PC-9 (cell line): ENCODE measurements at regions not wholly inside any gene's neighbourhood (a gene's known extent, or its start where the extent isn't known, plus 50 kb on each side); places are given as distances from the start of the nearest gene placed in this dataset.

Experiments used
- BruUV-seq: library from RNA; stranded (reverse); fragments of 400-500 nt; replicated peaks from 2 replicates; lab custom pipeline; 2021; lab: Mats Ljungman, UMichigan
- CTCF ChIA-PET: fragments of 300-600 bp; sonication (Branson Sonifier 250); formaldehyde crosslinking; loops from one replicate; lab custom pipeline; 2022; ENCODE audit warnings: antibody characterized with exemption; lab: Charles Lee
- POLR2A ChIA-PET: fragments of 300-600 bp; sonication (Branson Sonifier 250); formaldehyde crosslinking; loops from one replicate; lab custom pipeline; 2022; ENCODE audit warnings: antibody characterized with exemption; ENCODE audit not compliant: unreplicated experiment; lab: Charles Lee
- DNase-seq, 2 experiments: peaks; one replicate each; pipeline versions ENCODE4 v3.0.0 to v3.0.0-alpha.2; 2015 to 2022; ENCODE audit warnings: mixed read lengths in 1 of 2
- H2AFZ ChIP-seq: fragments of 200-600 bp; sonication (generic); 2 replicates; pipeline ENCODE4 v1.8.1; 2017; ENCODE audit warnings: antibody characterized with exemption
- H3F3A ChIP-seq: fragments of 200-600 bp; sonication (generic); 2 replicates; pipeline ENCODE4 v1.8.1; 2017; ENCODE audit warnings: antibody characterized with exemption, mild to moderate bottlenecking, low read depth; ENCODE audit not compliant: insufficient read depth
- H3K27ac ChIP-seq: fragments of 200-600 bp; sonication (generic); 2 replicates; pipeline ENCODE4 v1.6.1; 2016; ENCODE audit warnings: mixed run types
- H3K27me3 ChIP-seq: fragments of 200-600 bp; sonication (generic); 2 replicates; pipeline ENCODE4 v1.6.1; 2016; ENCODE audit warnings: low read depth, mixed run types; ENCODE audit not compliant: insufficient read depth
- H3K36me3 ChIP-seq: fragments of 200-600 bp; sonication (generic); 2 replicates; pipeline ENCODE4 v1.6.1; 2016; ENCODE audit warnings: low read depth, mixed run types
- H3K4me1 ChIP-seq: fragments of 200-600 bp; sonication (generic); replicated peaks from 2 replicates; pipeline ENCODE4 v1.6.1; 2016; ENCODE audit warnings: mixed run types; ENCODE audit not compliant: insufficient read depth
- H3K4me2 ChIP-seq: fragments of 200-600 bp; sonication (generic); 2 replicates; pipeline ENCODE4 v1.6.1; 2017; ENCODE audit warnings: mixed run types
- H3K4me3 ChIP-seq: fragments of 200-600 bp; sonication (generic); 2 replicates; pipeline ENCODE4 v1.6.1; 2016; ENCODE audit warnings: mixed run types
- H3K79me2 ChIP-seq: fragments of 200-600 bp; sonication (generic); 2 replicates; pipeline ENCODE4 v1.6.1; 2017; ENCODE audit warnings: low read depth, mixed run types
- H3K9me2 ChIP-seq: fragments of 200-600 bp; sonication (generic); 2 replicates; pipeline ENCODE4 v1.8.1; 2017; ENCODE audit warnings: mild to moderate bottlenecking; ENCODE audit not compliant: insufficient read depth
- H3K9me3 ChIP-seq: fragments of 200-600 bp; sonication (generic); 2 replicates; pipeline ENCODE4 v1.8.1; 2016; ENCODE audit warnings: low read depth; ENCODE audit not compliant: insufficient read depth
- H4K20me1 ChIP-seq: fragments of 200-600 bp; sonication (generic); 2 replicates; pipeline ENCODE4 v1.8.1; 2017; ENCODE audit not compliant: insufficient read depth
- EZH2 ChIP-seq: fragments of 200-600 bp; sonication (generic); IDR thresholded peaks from 2 replicates; pipeline ENCODE4 v1.8.0; 2017; ENCODE audit warnings: antibody characterized with exemption, low read depth
- intact Hi-C: fragments of 100-400 bp; cut with micrococcal nuclease; formaldehyde crosslinking; loops from one replicate; pipeline ENCODE4 v1.10.0; 2022; ENCODE audit not compliant: unreplicated experiment
- TF ChIP-seq, protein P1 (sequence below): fragments of 200-600 bp; sonication (generic); conservative IDR thresholded peaks from 2 replicates; pipeline ENCODE4 v1.6.1; 2017; ENCODE audit warnings: mixed run types, antibody characterized with exemption, mild to moderate bottlenecking, moderate library complexity

DNA sequence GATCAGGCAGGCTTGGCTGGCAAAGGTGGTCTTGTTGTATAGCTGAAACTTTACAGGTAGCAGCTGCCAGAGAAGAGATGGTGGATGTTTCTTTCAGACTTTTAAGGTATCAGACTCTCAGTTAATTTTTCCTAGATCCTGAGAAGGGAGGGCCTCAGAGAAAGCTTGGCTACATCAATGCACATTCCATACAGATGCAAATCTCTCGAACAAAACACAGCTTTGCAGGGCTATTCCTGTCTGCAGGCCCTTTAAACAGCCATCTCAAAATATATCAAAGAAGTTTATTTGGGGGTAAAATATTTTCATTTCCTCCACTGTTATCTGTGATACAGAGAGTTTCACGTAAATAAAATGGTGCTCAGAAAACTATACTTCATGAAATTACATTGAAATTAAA lies 1584.4 kb downstream of the EFNA5 start:
- TF ChIP-seq EZH2 = no peak
- TF ChIP-seq, protein P1, sequence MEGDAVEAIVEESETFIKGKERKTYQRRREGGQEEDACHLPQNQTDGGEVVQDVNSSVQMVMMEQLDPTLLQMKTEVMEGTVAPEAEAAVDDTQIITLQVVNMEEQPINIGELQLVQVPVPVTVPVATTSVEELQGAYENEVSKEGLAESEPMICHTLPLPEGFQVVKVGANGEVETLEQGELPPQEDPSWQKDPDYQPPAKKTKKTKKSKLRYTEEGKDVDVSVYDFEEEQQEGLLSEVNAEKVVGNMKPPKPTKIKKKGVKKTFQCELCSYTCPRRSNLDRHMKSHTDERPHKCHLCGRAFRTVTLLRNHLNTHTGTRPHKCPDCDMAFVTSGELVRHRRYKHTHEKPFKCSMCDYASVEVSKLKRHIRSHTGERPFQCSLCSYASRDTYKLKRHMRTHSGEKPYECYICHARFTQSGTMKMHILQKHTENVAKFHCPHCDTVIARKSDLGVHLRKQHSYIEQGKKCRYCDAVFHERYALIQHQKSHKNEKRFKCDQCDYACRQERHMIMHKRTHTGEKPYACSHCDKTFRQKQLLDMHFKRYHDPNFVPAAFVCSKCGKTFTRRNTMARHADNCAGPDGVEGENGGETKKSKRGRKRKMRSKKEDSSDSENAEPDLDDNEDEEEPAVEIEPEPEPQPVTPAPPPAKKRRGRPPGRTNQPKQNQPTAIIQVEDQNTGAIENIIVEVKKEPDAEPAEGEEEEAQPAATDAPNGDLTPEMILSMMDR = no peak
- no TSS peak for BruUV-seq
- no peak overlapping the region for H2AFZ ChIP-seq

DNA sequence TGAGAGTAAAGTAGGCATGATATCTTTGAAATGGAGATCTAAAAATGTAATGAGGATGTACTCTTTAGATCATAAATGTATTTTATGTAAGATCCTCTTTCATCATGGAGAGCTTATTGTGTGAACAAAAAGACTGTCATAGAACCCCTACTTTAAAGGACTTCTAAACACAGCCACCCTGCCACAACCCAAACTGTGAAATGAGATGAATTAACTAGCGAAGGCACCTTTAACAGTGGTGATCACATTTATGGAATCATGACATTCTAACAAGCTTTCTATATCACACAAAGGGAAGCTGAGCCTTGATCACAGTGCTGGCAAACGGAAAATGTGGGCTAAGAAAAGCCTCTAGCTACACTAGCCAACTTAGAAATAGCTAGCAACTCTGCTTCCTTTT lies 1585.2 kb downstream of the EFNA5 start:
- H3K36me3 ChIP-seq = no peaks in the 10 kb centered on the region
- no peaks in the 10 kb centered on the region for H3K79me2 ChIP-seq
- ChIA-PET CTCF (no interaction called here), POLR2A (interaction anchor here (0.7 kb wide), 1 partner anchor 71 kb away, joined by 3 read pairs; no protein-coding TSS in a partner anchor)
- no peaks in the 10 kb centered on the region for H3K27me3 ChIP-seq
- DNase-seq = no peak
- no peaks in the 10 kb centered on the region for H3F3A ChIP-seq
- intact Hi-C loops = no loop called here
- no peaks in the 10 kb centered on the region for H3K9me3 ChIP-seq
- no peak for TF ChIP-seq EZH2
- TF ChIP-seq, protein P1 = no peak
- H3K27ac ChIP-seq = no peak overlapping the region
- no peaks in the 10 kb centered on the region for H3K4me1 ChIP-seq
- BruUV-seq = no TSS peak
- no peak overlapping the region for H2AFZ ChIP-seq
- no peaks in the 10 kb centered on the region for H3K9me2 ChIP-seq
- H4K20me1 ChIP-seq = no peaks in the 10 kb centered on the region
- H3K4me3 ChIP-seq = no peak overlapping the region
- H3K4me2 ChIP-seq = no peak overlapping the region

More for the DNA sequence above, 1584.4 kb downstream of the EFNA5 start:
- Histone ChIP-seq H3K79me2 (no peaks in the 10 kb centered on the region), H3K27ac (no peak overlapping the region), H4K20me1 (no peaks in the 10 kb centered on the region), H3K36me3 (no peaks in the 10 kb centered on the region), H3K4me1 (no peaks in the 10 kb centered on the region), H3F3A (no peaks in the 10 kb centered on the region), H3K4me3 (no peak overlapping the region), H3K9me2 (no peaks in the 10 kb centered on the region), H3K9me3 (no peaks in the 10 kb centered on the region), H3K27me3 (no peaks in the 10 kb centered on the region), H3K4me2 (no peak overlapping the region)
- CTCF ChIA-PET = no interaction called here
- DNase-seq = no peak
- POLR2A ChIA-PET = no interaction called here
- intact Hi-C loops = no loop called here

- POLR2A ChIA-PET = no interaction called here
Measured at GRCh38 chr5:106085136-106085535, 1585.6 kb downstream of the EFNA5 start.

More at GRCh38 chr5:106085136-106085535, 1585.6 kb downstream of the EFNA5 start:
- Histone ChIP-seq H3K4me3 (no peak overlapping the region), H3K4me2 (no peak overlapping the region), H3K9me3 (no peaks in the 10 kb centered on the region), H3K36me3 (no peaks in the 10 kb centered on the region), H3K4me1 (no peaks in the 10 kb centered on the region), H4K20me1 (no peaks in the 10 kb centered on the region), H3K79me2 (no peaks in the 10 kb centered on the region), H2AFZ (no peak overlapping the region), H3K27me3 (no peaks in the 10 kb centered on the region), H3K9me2 (no peaks in the 10 kb centered on the region), H3K27ac (no peak overlapping the region), H3F3A (no peaks in the 10 kb centered on the region)
- TF ChIP-seq, protein P1 = no peak
- no peak for TF ChIP-seq EZH2
- CTCF ChIA-PET = no interaction called here
- BruUV-seq = no TSS peak
- intact Hi-C loops = no loop called here
- no peak for DNase-seq
